Left lung (tissue), 4 donors: ENCODE measurements at regions not wholly inside any gene's neighbourhood (a gene's known extent, or its start where the extent isn't known, plus 50 kb on each side); places are given as distances from the start of the nearest gene placed in this dataset.
"Not testable (repeated sequence)": the region's sequence is repeated elsewhere in the genome, so short reads cannot be mapped to it uniquely, and the experiment has no call there.

Experiments used
- ATAC-seq: fragments of 200-7000 bp; cut with Tn5 transposase; one replicate; pipeline ENCODE4 v1.9.1; 2020; ENCODE audit warnings: moderate library complexity
- DNase-seq, 4 donors: peaks; one replicate each; pipeline ENCODE4 v3.0.0-alpha.2; 2013 to 2020
- H3K27ac ChIP-seq, 2 donors: fragments of 200-600 bp; sonication (generic) in 1 of 2; one replicate each; pipeline versions ENCODE4 v1.5.0 to v1.8.0; 2020 to 2021
- H3K27me3 ChIP-seq, 2 donors: fragments of 200-600 bp; sonication (generic) in 1 of 2; one replicate each; pipeline versions ENCODE4 v1.5.0 to v1.8.0; 2020 to 2021
- H3K36me3 ChIP-seq, 2 donors: fragments of 200-600 bp; sonication (generic) in 1 of 2; one replicate each; pipeline versions ENCODE4 v1.5.0 to v1.8.0; 2020 to 2021
- H3K4me1 ChIP-seq, 2 donors: fragments of 200-600 bp; one replicate each; pipeline ENCODE4 v1.8.0; 2021
- H3K4me3 ChIP-seq, 2 donors: fragments of 200-600 bp; sonication (generic) in 1 of 2; one replicate each; pipeline versions ENCODE4 v1.5.0 to v1.8.0; 2020 to 2021; ENCODE audit warnings: mild to moderate bottlenecking in 1 of 2
- H3K9me3 ChIP-seq, 2 donors: fragments of 200-600 bp; sonication (generic) in 1 of 2; one replicate each; pipeline versions ENCODE4 v1.5.0 to v1.8.0; 2020 to 2021
- CTCF ChIP-seq, 2 donors: fragments of 200-600 bp; sonication (generic) in 1 of 2; IDR thresholded peaks; one replicate each; pipeline versions ENCODE4 v1.5.0 to v1.8.0; 2021; ENCODE audit warnings: antibody characterized with exemption in 2 of 2
- intact Hi-C, 2 donors: fragments of 100-400 bp; cut with DNase I; formaldehyde crosslinking; loops; one replicate each; pipeline versions ENCODE4 v1.11.2 to v1.14.2; 2022
- donor health status: DM: no; HTN: yes; CAD: no.
- donor health status: DM: no; HTN: no; CAD: no.

- Histone ChIP-seq H3K36me3 (no peaks in the 10 kb centered on the region), H3K9me3 (no peaks in the 10 kb centered on the region), H3K27me3 (no peaks in the 10 kb centered on the region), H3K4me1 (no peaks in the 10 kb centered on the region), H3K27ac (no peak overlapping the region), H3K4me3 (no peak overlapping the region)
- no peak for TF ChIP-seq CTCF (IDR thresholded peaks at IDR 0.05)
- ATAC-seq (no peak), DNase-seq (no peak)
- intact Hi-C loops, result no loop called here
These were observed 184.6 kb upstream of the ZNF804A start for GRCh38 chr2:184413671-184414229.

- Histone ChIP-seq H3K36me3 (no peaks in the 10 kb centered on the region), H3K4me1 (no peaks in the 10 kb centered on the region), H3K27me3 (no peaks in the 10 kb centered on the region), H3K9me3 (no peaks in the 10 kb centered on the region), H3K27ac (no peak overlapping the region), H3K4me3 (no peak overlapping the region)
- no peak for TF ChIP-seq CTCF (IDR thresholded peaks at IDR 0.05)
- DNase-seq, result no peak
- intact Hi-C loops, result no loop called here
- no peak for ATAC-seq
These were observed 182.0 kb upstream of the ZNF804A start for GRCh38 chr2:184416146-184416913.

- ATAC-seq, result no peak
- H3K4me1 ChIP-seq, result no peaks in the 10 kb centered on the region
- TF ChIP-seq CTCF (IDR thresholded peaks at IDR 0.05), result no peak
- no peak for DNase-seq
- no peak overlapping the region for H3K27ac ChIP-seq
- H3K4me3 ChIP-seq, result no peak overlapping the region
- H3K9me3 ChIP-seq, result no peaks in the 10 kb centered on the region
- intact Hi-C loops, result no loop called here
- no peaks in the 10 kb centered on the region for H3K36me3 ChIP-seq
- no peaks in the 10 kb centered on the region for H3K27me3 ChIP-seq
These were observed 178.6 kb upstream of the ZNF804A start for GRCh38 chr2:184419744-184420143.

- H3K27ac ChIP-seq, H3K4me3 ChIP-seq, H3K9me3 ChIP-seq, H3K36me3 ChIP-seq, intact Hi-C loops, H3K4me1 ChIP-seq, ATAC-seq, H3K27me3 ChIP-seq: not testable (repeated sequence)
- DNase-seq, result peak in 1 of 4 donors; percentile 20
These were observed 176.9 kb upstream of the ZNF804A start for GRCh38 chr2:184421456-184421855.

- Histone ChIP-seq H3K4me3 (no peak overlapping the region), H3K27ac (no peak overlapping the region), H3K27me3 (no peaks in the 10 kb centered on the region), H3K4me1 (no peaks in the 10 kb centered on the region), H3K36me3 (no peaks in the 10 kb centered on the region), H3K9me3 (no peaks in the 10 kb centered on the region)
- no peak for ATAC-seq
- TF ChIP-seq CTCF (IDR thresholded peaks at IDR 0.05), result no peak
- no peak for DNase-seq
- intact Hi-C loops, result no loop called here
These were observed 173.2 kb upstream of the ZNF804A start for GRCh38 chr2:184425083-184425482.
